Endothelial cell of umbilical vein (primary cell): ENCODE measurements at regions not wholly inside any gene's neighbourhood (a gene's known extent, or its start where the extent isn't known, plus 50 kb on each side); places are given as distances from the start of the nearest gene placed in this dataset.

Source experiments
- CTCF ChIP-seq, 2 donors: IDR thresholded peaks; 1 replicate in 1 of 2; 2 replicates in 1 of 2; pipeline ENCODE4 v1.5.1; 2011; ENCODE audit warnings: low read length in 2 of 2, mild to moderate bottlenecking in 2 of 2, moderate library complexity in 2 of 2, control low read depth in 1 of 2, inconsistent platforms in 1 of 2, low read depth in 1 of 2; ENCODE audit not compliant: insufficient read depth in 1 of 2; ENCODE audit errors: extremely low read depth in 1 of 2
- EZH2 ChIP-seq: IDR thresholded peaks from 2 replicates; pipeline ENCODE4 v1.6.1; 2012; ENCODE audit warnings: borderline replicate concordance, low read depth, mild to moderate bottlenecking, moderate library complexity, low read length, inconsistent platforms; ENCODE audit not compliant: severe bottlenecking
- GATA2 ChIP-seq: IDR thresholded peaks from 2 replicates; pipeline ENCODE4 v1.7.0; 2011; ENCODE audit warnings: low read depth, mild to moderate bottlenecking, moderate library complexity, mixed read lengths, low read length; ENCODE audit not compliant: insufficient read length, insufficient read depth
- JUN ChIP-seq: IDR thresholded peaks from 2 replicates; pipeline ENCODE4 v1.6.1; 2011; ENCODE audit warnings: borderline replicate concordance, low read depth; ENCODE audit not compliant: insufficient read length, insufficient read depth
- POLR2A ChIP-seq: IDR thresholded peaks from 2 replicates; pipeline ENCODE4 v1.6.1; 2012; ENCODE audit warnings: low read depth, mild to moderate bottlenecking, control low read depth, low read length
- POLR2AphosphoS5 ChIP-seq: IDR thresholded peaks from 2 replicates; pipeline ENCODE4 v1.6.1; 2012; ENCODE audit warnings: low read depth, mild to moderate bottlenecking, control low read depth, low read length, moderate library complexity; ENCODE audit not compliant: insufficient read depth

GRCh38 chr2:65549257-65549627, 116.8 kb upstream of the SPRED2 start:
- TF ChIP-seq EZH2 (no peak), POLR2A (no peak), CTCF (IDR thresholded peaks at IDR 0.05; ENCODE audit: extremely low read depth in 1 of 2, insufficient read depth in 1 of 2, low read depth in 1 of 2, low read length in 2 of 2) (no peak), POLR2AphosphoS5 (no peak), GATA2 (no peak), JUN (no peak)
